ACHN (cell line): ENCODE measurements at regions not wholly inside any gene's neighbourhood (a gene's known extent, or its start where the extent isn't known, plus 50 kb on each side); places are given as distances from the start of the nearest gene placed in this dataset.
"Not testable (repeated sequence)": the region's sequence is repeated elsewhere in the genome, so short reads cannot be mapped to it uniquely, and the experiment has no call there.

Source experiments
- DNase-seq: peaks from one replicate; pipeline ENCODE4 v3.0.0-alpha.2; 2015
- in situ Hi-C: cut with HindIII; loops from 2 replicates; pipeline ENCODE4 v1.10.0; 2017; ENCODE audit warnings: low sequenced_read_pairs, low pct_ligation_motif_present, low pct_unique_long_range_greater_than_20kb

GRCh38 chr20:52302051-52302450 is 110.5 kb upstream of the ZFP64 start:
- in situ Hi-C loops, DNase-seq: not testable (repeated sequence)

GRCh38 chr20:52295556-52295955 is 104.0 kb upstream of the ZFP64 start:
- in situ Hi-C loops = no loop called here

DNA sequence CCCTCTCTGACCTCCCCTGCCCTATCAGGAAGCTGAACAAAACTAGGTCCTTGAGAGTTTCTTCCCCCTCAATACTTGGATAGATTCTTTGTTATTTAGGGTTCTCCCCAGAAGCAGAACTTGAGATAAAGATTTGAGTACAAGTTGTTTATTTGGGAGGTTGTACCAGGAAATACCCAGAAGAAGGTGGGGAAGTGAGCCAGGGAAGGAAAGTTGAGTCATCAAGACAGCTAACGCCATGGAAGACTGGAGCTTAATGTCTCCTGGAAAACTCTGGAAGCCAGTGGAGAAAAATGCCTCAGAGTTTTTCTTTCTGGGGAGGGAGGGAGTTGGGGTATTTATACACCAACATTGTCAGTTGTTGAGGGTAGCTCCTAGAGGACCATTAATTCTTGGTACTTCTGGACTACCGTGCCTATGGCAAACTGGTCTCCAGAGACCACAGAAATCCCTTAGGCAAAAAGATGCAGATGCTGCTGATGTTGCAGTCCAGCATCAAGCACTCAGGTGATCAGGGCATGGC is 102.6 kb upstream of the ZFP64 start:
- in situ Hi-C loops = no loop called here
- no peak for DNase-seq

More at GRCh38 chr20:52295556-52295955, 104.0 kb upstream of the ZFP64 start:
- DNase-seq = no peak

- no peak for DNase-seq
- in situ Hi-C loops = no loop called here
Observed at GRCh38 chr20:52291109-52291508, 99.5 kb upstream of the ZFP64 start.

GRCh38 chr20:52290569-52290968 is 99.0 kb upstream of the ZFP64 start:
- no peak for DNase-seq
- in situ Hi-C loops = no loop called here

DNA sequence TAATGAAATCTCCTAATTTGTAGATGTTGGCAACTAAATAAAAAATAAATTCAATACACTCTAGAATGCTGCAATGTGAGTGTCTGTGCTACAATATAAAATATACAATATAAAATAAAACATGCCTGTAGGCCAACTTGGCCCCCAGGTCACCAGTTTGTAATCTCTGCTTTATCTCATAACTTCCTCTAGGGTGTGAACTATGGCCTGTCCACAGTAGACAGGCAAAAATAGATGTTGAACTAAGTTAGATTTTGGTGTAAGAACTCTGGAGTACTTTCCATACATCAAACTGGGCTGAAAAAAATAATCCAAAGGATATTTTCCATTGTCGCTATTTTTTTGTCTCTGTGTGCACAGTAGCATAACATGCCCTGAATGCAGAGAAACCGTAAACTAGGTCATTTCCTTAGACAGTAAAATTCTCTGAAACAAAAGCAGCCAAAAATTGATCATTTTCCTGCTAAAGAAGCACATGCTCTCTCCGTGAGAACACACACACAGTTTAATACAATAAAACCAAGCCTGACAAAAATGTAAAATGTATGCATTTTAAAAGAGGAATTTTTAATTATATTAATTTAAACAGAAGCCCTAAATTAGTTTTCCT is 98.5 kb upstream of the ZFP64 start:
- DNase-seq = no peak
- in situ Hi-C loops = no loop called here

- no peak for DNase-seq
- in situ Hi-C loops = no loop called here
Observed at GRCh38 chr20:52280407-52280806, 88.8 kb upstream of the ZFP64 start.

GRCh38 chr20:52279706-52280105 is 88.1 kb upstream of the ZFP64 start:
- in situ Hi-C loops = no loop called here
- no peak for DNase-seq

GRCh38 chr20:52275181-52275691 is 83.7 kb upstream of the ZFP64 start:
- in situ Hi-C loops = no loop called here
- DNase-seq = no peak

- in situ Hi-C loops = no loop called here
- no peak for DNase-seq
Observed at GRCh38 chr20:52270696-52271095, 79.1 kb upstream of the ZFP64 start.

DNA sequence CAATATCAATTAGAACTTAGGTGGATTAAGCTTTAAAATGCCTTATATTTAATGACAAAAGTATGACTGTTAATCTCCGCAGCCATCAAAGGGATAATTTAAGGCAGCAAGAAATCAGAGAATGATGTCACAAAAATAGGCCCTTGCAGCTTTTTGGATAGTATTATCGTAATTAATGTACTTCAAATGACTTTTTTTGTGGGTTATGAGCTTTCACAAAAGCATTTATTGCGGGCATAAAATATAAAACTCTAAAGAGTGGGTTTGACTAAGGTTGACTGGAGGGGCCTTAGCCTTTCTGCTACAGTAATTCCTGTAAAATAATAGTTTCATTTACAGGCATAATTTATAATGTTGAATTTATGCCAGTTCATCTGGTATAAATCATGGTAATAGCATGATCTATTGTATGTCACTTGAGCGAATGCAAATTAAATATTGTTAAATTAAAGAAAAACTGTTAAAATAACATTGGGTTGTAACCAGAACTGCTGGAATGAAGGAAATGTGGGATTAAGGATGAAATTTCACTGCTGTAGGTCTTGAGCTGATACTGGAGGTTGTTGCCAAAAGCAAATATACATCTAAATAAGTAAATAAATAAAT is 78.5 kb upstream of the ZFP64 start:
- in situ Hi-C loops = no loop called here
- no peak for DNase-seq

DNA sequence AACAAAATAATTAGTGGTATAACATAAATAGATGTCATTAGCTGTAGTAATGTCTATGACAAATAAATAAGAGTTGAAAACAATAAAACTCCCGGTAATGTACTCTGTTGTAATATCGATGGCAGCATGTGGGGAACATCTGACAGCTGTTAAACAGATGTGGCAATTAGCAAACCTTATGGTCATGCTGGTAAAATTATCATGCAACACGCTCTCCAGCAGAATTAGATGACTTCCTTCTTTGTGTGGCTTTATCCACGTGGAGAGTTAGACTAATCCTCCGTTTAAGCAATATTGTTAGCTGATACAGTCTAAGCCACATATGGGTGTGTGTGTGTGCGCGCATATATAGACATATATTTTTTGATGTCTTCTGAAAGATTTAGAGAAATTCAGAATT is 77.7 kb upstream of the ZFP64 start:
- DNase-seq = no peak
- in situ Hi-C loops = no loop called here

DNA sequence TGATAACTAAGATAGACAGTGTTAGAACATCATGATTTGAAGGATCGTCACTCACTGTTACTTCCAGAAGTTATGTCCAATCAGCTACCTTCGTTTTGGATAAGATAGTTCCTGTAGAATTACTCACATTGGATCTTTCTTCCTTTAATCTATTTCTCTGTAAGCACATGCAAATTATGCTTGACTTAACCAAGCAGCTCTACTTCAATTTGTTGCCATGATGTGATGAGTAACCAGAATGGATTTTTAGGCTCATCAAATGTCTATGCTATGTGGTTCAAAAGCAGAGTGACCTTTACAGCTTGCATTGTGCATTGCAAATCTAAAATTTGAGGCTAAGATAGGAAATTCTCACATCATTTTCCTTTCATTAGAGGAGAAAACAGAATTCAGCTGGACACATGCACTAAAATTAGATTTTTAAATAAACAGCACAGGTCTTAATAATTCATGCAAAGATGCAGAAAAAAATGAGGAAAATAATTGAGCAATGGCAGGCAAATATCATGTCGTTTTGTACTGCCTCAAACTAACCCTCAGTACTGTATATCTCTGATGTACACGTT is 76.7 kb upstream of the ZFP64 start:
- in situ Hi-C loops = no loop called here
- DNase-seq = no peak

DNA sequence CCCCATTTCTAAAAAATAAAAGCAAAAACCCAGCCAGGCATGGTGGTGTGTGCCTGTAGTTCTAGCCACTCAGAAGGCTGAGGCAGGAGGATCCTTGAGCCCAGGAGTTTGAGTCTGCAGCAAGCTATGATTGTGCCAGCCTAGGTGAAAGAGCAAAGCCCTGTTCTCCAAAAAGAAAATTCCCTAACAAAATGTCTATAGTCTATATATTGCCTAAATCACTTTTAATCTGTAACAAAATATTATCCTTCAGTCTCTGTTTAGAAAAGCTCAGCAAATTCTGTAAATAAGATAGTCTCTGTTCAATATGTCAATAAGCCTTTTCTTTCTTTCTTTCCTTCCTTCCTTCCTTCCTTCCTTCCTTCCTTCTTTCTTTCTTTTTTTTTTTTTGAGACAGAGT is 75.8 kb upstream of the ZFP64 start:
- in situ Hi-C loops = no loop called here
- DNase-seq = no peak

DNA sequence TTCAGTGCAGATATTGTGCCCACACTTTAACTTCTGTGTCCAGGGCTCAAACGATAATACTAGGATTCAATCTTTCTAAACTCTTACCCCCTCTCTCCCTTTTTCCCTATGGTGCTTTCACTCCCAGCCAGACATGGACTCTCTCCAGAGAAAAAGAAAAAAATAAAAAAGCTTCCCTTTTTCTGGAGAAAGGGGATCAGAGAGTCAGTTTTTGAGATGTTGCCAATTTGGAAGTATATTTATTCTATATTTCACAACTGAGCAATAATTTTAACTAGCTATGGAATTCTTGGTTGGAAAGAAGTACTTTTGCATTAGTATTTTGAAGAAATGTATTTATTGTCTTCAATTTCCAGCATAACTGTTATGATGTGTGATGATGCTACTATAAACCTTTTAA is 72.2 kb upstream of the ZFP64 start:
- no peak for DNase-seq
- in situ Hi-C loops = no loop called here

- no peak for DNase-seq
- in situ Hi-C loops = no loop called here
Observed at GRCh38 chr20:52261792-52262191, 70.2 kb upstream of the ZFP64 start.

DNA sequence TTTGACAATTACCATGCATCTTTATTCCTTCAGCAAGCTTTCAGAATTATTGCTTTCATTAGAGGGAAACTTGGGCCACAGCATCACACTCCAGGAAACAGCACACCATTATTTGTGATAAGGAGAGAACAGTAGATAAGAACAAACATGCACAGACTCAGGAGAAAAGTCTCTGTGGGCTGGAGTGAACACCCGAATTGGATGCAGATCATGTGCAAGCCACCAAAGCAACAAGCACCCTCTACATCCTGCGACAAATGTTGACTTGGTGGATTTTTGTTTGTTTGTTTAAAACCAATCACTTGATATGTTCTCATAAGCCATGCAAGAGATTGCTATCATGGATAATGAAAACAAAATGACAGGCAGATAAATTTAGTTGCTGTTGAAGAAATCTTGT is 67.7 kb upstream of the ZFP64 start:
- no peak for DNase-seq
- in situ Hi-C loops = no loop called here

GRCh38 chr20:52256454-52256853 is 64.9 kb upstream of the ZFP64 start:
- no peak for DNase-seq
- in situ Hi-C loops = no loop called here

DNA sequence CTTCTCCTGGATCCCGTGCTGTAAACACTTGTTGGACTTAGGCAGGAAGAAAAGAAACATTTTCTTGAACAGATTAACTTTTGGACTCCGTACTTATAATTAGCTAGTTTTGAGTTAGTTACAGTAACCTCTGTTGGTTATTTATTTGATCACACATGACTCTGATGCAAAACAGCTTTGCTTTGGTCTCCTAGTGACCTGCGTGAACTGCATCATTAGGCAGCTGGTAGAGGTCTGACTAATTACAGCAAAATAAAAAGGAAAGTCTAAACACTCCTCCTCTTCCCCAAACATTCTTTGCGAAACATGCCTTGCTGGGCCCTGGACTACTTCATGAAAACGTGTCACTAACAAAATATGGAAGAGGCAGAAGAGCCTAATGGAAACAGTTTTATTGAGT is 61.1 kb upstream of the ZFP64 start:
- DNase-seq = no peak

DNA sequence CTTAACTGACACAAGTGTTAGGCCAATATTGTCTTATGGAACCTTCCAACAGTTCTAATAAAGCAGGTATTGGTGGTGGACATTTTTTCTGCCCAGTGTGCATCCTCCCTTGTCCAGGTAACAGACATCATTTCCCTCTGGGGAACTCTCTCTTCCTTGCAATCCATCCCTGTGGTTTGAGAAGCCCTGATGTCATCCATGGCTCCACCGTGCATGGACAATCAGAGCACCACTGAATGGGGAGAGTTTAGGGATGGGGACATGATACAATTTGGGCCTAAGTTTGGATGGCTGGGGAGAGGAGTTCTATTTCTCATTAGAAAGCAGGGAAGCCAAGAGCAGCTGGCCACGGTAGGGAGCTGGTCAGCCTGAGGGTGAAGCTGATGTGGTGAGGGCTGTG is 60.2 kb upstream of the ZFP64 start:
- in situ Hi-C loops = no loop called here
- DNase-seq = no peak

More for the DNA sequence above, 61.1 kb upstream of the ZFP64 start:
- in situ Hi-C loops = no loop called here
